Osteocyte (in vitro differentiated cells): ENCODE measurements at regions not wholly inside any gene's neighbourhood (a gene's known extent, or its start where the extent isn't known, plus 50 kb on each side); places are given as distances from the start of the nearest gene placed in this dataset.

ENCODE experiments used
- DNase-seq: peaks from one replicate; pipeline ENCODE4 v3.0.0; 2021; ENCODE audit warnings: mixed read lengths; ENCODE audit not compliant: unreplicated experiment; ENCODE audit errors: extremely low spot score
- H3K27ac Mint-ChIP-seq: one replicate; pipeline ENCODE4 v1.8.0; 2021; ENCODE audit warnings: mild to moderate bottlenecking, mixed read lengths; ENCODE audit not compliant: unreplicated experiment
- H3K27me3 Mint-ChIP-seq: one replicate; pipeline ENCODE4 v1.8.0; 2021; ENCODE audit warnings: mixed read lengths; ENCODE audit not compliant: unreplicated experiment
- H3K36me3 Mint-ChIP-seq: one replicate; pipeline ENCODE4 v1.8.0; 2021; ENCODE audit warnings: mixed read lengths; ENCODE audit not compliant: unreplicated experiment
- H3K4me1 Mint-ChIP-seq: one replicate; pipeline ENCODE4 v1.8.0; 2021; ENCODE audit warnings: mixed read lengths; ENCODE audit not compliant: unreplicated experiment
- H3K4me3 Mint-ChIP-seq: one replicate; pipeline ENCODE4 v1.8.0; 2021; ENCODE audit warnings: mild to moderate bottlenecking, moderate library complexity, mixed read lengths; ENCODE audit not compliant: unreplicated experiment
- H3K9me3 Mint-ChIP-seq: one replicate; pipeline ENCODE4 v1.8.0; 2021; ENCODE audit warnings: mixed read lengths; ENCODE audit not compliant: unreplicated experiment
- CTCF ChIP-seq: fragments of 200-600 bp; sonication (generic); IDR thresholded peaks from 2 replicates; pipeline ENCODE4 v1.5.0; 2021; ENCODE audit warnings: antibody characterized with exemption, mild to moderate bottlenecking, moderate library complexity

GRCh38 chr6:79353226-79353625 is 118.7 kb upstream of the HMGN3 start:
- Mint-ChIP-seq H3K4me1 (no peaks in the 10 kb centered on the region), H3K4me3 (no peak overlapping the region), H3K27ac (no peak overlapping the region), H3K27me3 (peaks cover 45% of the 10 kb centered on the region), H3K9me3 (peaks cover 12% of the 10 kb centered on the region), H3K36me3 (no peaks in the 10 kb centered on the region)
- no peak for TF ChIP-seq CTCF
- DNase-seq, result no peak

- Mint-ChIP-seq H3K4me1 (no peaks in the 10 kb centered on the region), H3K27ac (no peak overlapping the region), H3K27me3 (peaks cover 33% of the 10 kb centered on the region), H3K36me3 (no peaks in the 10 kb centered on the region), H3K4me3 (no peak overlapping the region), H3K9me3 (peaks cover 3% of the 10 kb centered on the region)
- no peak for DNase-seq
- no peak for TF ChIP-seq CTCF
Observed at GRCh38 chr6:79338493-79338892, 104.0 kb upstream of the HMGN3 start.

GRCh38 chr6:79335133-79335674 is 100.7 kb upstream of the HMGN3 start:
- no peak for DNase-seq
- H3K4me1 Mint-ChIP-seq, result no peaks in the 10 kb centered on the region

GRCh38 chr6:79334674-79335073 is 100.2 kb upstream of the HMGN3 start:
- Mint-ChIP-seq H3K36me3 (no peaks in the 10 kb centered on the region), H3K27ac (no peak overlapping the region), H3K4me1 (no peaks in the 10 kb centered on the region), H3K9me3 (no peaks in the 10 kb centered on the region), H3K27me3 (peaks cover 40% of the 10 kb centered on the region), H3K4me3 (no peak overlapping the region)
- no peak for DNase-seq
- TF ChIP-seq CTCF, result no peak

More at GRCh38 chr6:79335133-79335674, 100.7 kb upstream of the HMGN3 start:
- H3K4me3 Mint-ChIP-seq, result no peak overlapping the region
- H3K27ac Mint-ChIP-seq, result no peak overlapping the region
- TF ChIP-seq CTCF, result no peak
- no peaks in the 10 kb centered on the region for H3K9me3 Mint-ChIP-seq
- H3K36me3 Mint-ChIP-seq, result no peaks in the 10 kb centered on the region
- H3K27me3 Mint-ChIP-seq, result peaks cover 42% of the 10 kb centered on the region

- no peak for TF ChIP-seq CTCF
- H3K36me3 Mint-ChIP-seq, result no peaks in the 10 kb centered on the region
- H3K27me3 Mint-ChIP-seq, result peaks cover 29% of the 10 kb centered on the region
- DNase-seq, result no peak
- H3K4me3 Mint-ChIP-seq, result no peak overlapping the region
- H3K4me1 Mint-ChIP-seq, result no peaks in the 10 kb centered on the region
- no peaks in the 10 kb centered on the region for H3K9me3 Mint-ChIP-seq
- no peak overlapping the region for H3K27ac Mint-ChIP-seq
Observed at GRCh38 chr6:79330704-79331103, 96.2 kb upstream of the HMGN3 start.
